Prostate gland (tissue), 2 donors: ENCODE measurements at regions not wholly inside any gene's neighbourhood (a gene's known extent, or its start where the extent isn't known, plus 50 kb on each side); places are given as distances from the start of the nearest gene placed in this dataset.
"Not testable (repeated sequence)": the region's sequence is repeated elsewhere in the genome, so short reads cannot be mapped to it uniquely, and the experiment has no call there.

Experiments
- DNase-seq: peaks from one replicate; pipeline ENCODE4 v3.0.0-alpha.2; 2019; ENCODE audit warnings: low spot score
- H3K27ac ChIP-seq, 2 donors: fragments of 200-600 bp; sonication (generic); 2 replicates each; pipeline ENCODE4 v1.5.1; 2017 to 2019
- H3K27me3 ChIP-seq: fragments of 200-600 bp; sonication (generic); replicated peaks from 2 replicates; pipeline ENCODE4 v1.5.1; 2019; ENCODE audit not compliant: insufficient read depth
- H3K36me3 ChIP-seq, 2 donors: fragments of 200-600 bp; sonication (generic); 1 replicate in 1 of 2; 2 replicates in 1 of 2; pipeline versions ENCODE4 v1.5.1 to v1.8.1; 2017 to 2019
- H3K4me1 ChIP-seq: fragments of 200-600 bp; sonication (generic); replicated peaks from 2 replicates; pipeline ENCODE4 v1.5.1; 2019
- H3K4me3 ChIP-seq, 2 donors: fragments of 200-600 bp; sonication (generic); 2 replicates each; pipeline ENCODE4 v1.5.1; 2017 to 2019
- H3K9me3 ChIP-seq: fragments of 200-600 bp; sonication (generic); 2 replicates; pipeline ENCODE4 v1.5.1; 2017
- CTCF ChIP-seq, 4 experiments: fragments of 200-600 bp in 2 of 4; fragments of 450-650 bp in 2 of 4; sonication (generic) in 2 of 4; IDR thresholded peaks; 1 replicate in 3 of 4; 2 replicates in 1 of 4; pipeline ENCODE4 v1.5.1; 2016 to 2019; ENCODE audit warnings: antibody characterized with exemption in 4 of 4, mild to moderate bottlenecking in 2 of 4, moderate library complexity in 2 of 4
- POLR2A ChIP-seq: fragments of 450-650 bp; IDR thresholded peaks from one replicate; pipeline ENCODE4 v1.6.1; 2016; ENCODE audit warnings: antibody characterized with exemption, mild to moderate bottlenecking
- POLR2AphosphoS5 ChIP-seq: sonication (generic); formaldehyde crosslinking; IDR thresholded peaks from one replicate; pipeline ENCODE4 v1.6.1; 2017; ENCODE audit warnings: antibody characterized with exemption
- WGBS: methylation state at CpG from one replicate; pipeline ENCODE4 v1.1.5; 2018; 5-methylcytosine and 5-hydroxymethylcytosine counted together
- intact Hi-C: fragments of 100-400 bp; cut with DNase I; formaldehyde crosslinking; loops from one replicate; pipeline ENCODE4 v1.14.2; 2022

GRCh38 chr13:54248306-54248705 is 1219.7 kb downstream of the OLFM4 start:
- Histone ChIP-seq H3K27me3 (no peaks in the 10 kb centered on the region), H3K27ac (no peak overlapping the region), H3K4me1 (no peaks in the 10 kb centered on the region), H3K36me3 (no peaks in the 10 kb centered on the region), H3K4me3 (no peak overlapping the region), H3K9me3 (no peaks in the 10 kb centered on the region)
- WGBS, result 80% methylated on average over 3 of the region's 3 CpGs
- DNase-seq, result no peak
- TF ChIP-seq POLR2A (no peak), CTCF (IDR thresholded peaks at IDR 0.05) (no peak), POLR2AphosphoS5 (no peak)
- intact Hi-C loops, result no loop called here

- Histone ChIP-seq H3K9me3 (no peaks in the 10 kb centered on the region), H3K4me1 (no peaks in the 10 kb centered on the region), H3K36me3 (no peaks in the 10 kb centered on the region), H3K27ac (no peak overlapping the region), H3K4me3 (no peak overlapping the region), H3K27me3 (no peaks in the 10 kb centered on the region)
- no peak for TF ChIP-seq POLR2AphosphoS5
- 75% methylated on average over 2 of the region's 2 CpGs for WGBS
- DNase-seq, result no peak
- intact Hi-C loops, result no loop called here
Observed at GRCh38 chr13:54261856-54262255, 1233.2 kb downstream of the OLFM4 start.

GRCh38 chr13:54263868-54264267 is 1235.3 kb downstream of the OLFM4 start:
- TF ChIP-seq POLR2AphosphoS5 (no peak), POLR2A (no peak), CTCF (IDR thresholded peaks at IDR 0.05) (no peak)
- DNase-seq, result no peak
- Histone ChIP-seq H3K36me3 (no peaks in the 10 kb centered on the region), H3K4me3 (no peak overlapping the region), H3K4me1 (no peaks in the 10 kb centered on the region), H3K27me3 (no peaks in the 10 kb centered on the region), H3K27ac (no peak overlapping the region), H3K9me3 (no peaks in the 10 kb centered on the region)
- intact Hi-C loops, result no loop called here

GRCh38 chr13:54267253-54267668 is 1238.6 kb downstream of the OLFM4 start:
- H3K9me3 ChIP-seq, H3K27ac ChIP-seq, H3K36me3 ChIP-seq, intact Hi-C loops, H3K4me3 ChIP-seq, DNase-seq, H3K27me3 ChIP-seq, H3K4me1 ChIP-seq: not testable (repeated sequence)
- WGBS, result 69% methylated on average over 6 of the region's 6 CpGs

- H3K4me1 ChIP-seq, H3K27ac ChIP-seq, H3K4me3 ChIP-seq, H3K36me3 ChIP-seq, intact Hi-C loops, H3K9me3 ChIP-seq, H3K27me3 ChIP-seq, DNase-seq: not testable (repeated sequence)
- 85% methylated on average over 11 of the region's 11 CpGs for WGBS
Observed at GRCh38 chr13:54268013-54268695, 1239.5 kb downstream of the OLFM4 start.

GRCh38 chr13:54287062-54287764 is 1258.6 kb downstream of the OLFM4 start:
- Histone ChIP-seq H3K9me3 (no peaks in the 10 kb centered on the region), H3K4me3 (no peak overlapping the region), H3K36me3 (no peaks in the 10 kb centered on the region), H3K27me3 (no peaks in the 10 kb centered on the region), H3K27ac (no peak overlapping the region), H3K4me1 (no peaks in the 10 kb centered on the region)
- DNase-seq, result no peak
- intact Hi-C loops, result no loop called here
- 92% methylated on average over 10 of the region's 10 CpGs for WGBS
- TF ChIP-seq POLR2AphosphoS5 (no peak), CTCF (IDR thresholded peaks at IDR 0.05) (no peak), POLR2A (no peak)
